Neural cell (in vitro differentiated cells): ENCODE measurements at regions not wholly inside any gene's neighbourhood (a gene's known extent, or its start where the extent isn't known, plus 50 kb on each side); places are given as distances from the start of the nearest gene placed in this dataset.

Source experiments
- EP300 ChIP-seq: fragments of 450-650 bp; conservative IDR thresholded peaks from 2 replicates; pipeline ENCODE4 v1.6.1; 2014; ENCODE audit warnings: antibody characterized with exemption, mild to moderate bottlenecking, moderate library complexity; ENCODE audit not compliant: poor library complexity, severe bottlenecking
- EZH2 ChIP-seq: fragments of 200-600, 300-800 bp; shearing (Covaris generic), sonication (generic); IDR thresholded peaks from 2 replicates; pipeline ENCODE4 v1.6.1; 2014; ENCODE audit warnings: antibody characterized with exemption, low read length, borderline replicate concordance, mild to moderate bottlenecking; ENCODE audit not compliant: insufficient read depth, poor library complexity, severe bottlenecking
- MXI1 ChIP-seq: fragments of 450-650 bp; conservative IDR thresholded peaks from 2 replicates; pipeline ENCODE4 v1.6.1; 2014; ENCODE audit warnings: antibody characterized with exemption, mild to moderate bottlenecking; ENCODE audit not compliant: poor library complexity, severe bottlenecking
- POLR2AphosphoS5 ChIP-seq: IDR thresholded peaks from 2 replicates; pipeline ENCODE4 v1.6.1; 2012
- SMC3 ChIP-seq: fragments of 450-650 bp; conservative IDR thresholded peaks from 2 replicates; pipeline ENCODE4 v1.6.1; 2014; ENCODE audit warnings: antibody characterized with exemption, mild to moderate bottlenecking, moderate library complexity; ENCODE audit not compliant: poor library complexity
- TF ChIP-seq, protein P1 (sequence below): fragments of 450-650 bp; IDR thresholded peaks from 2 replicates; pipeline ENCODE4 v1.5.1; 2014; ENCODE audit warnings: antibody characterized with exemption, mild to moderate bottlenecking, moderate library complexity; ENCODE audit not compliant: poor library complexity, severe bottlenecking
- TF ChIP-seq, protein P2 (sequence below): IDR thresholded peaks from 2 replicates; pipeline ENCODE4 v1.6.1; 2012; ENCODE audit warnings: borderline replicate concordance

DNA sequence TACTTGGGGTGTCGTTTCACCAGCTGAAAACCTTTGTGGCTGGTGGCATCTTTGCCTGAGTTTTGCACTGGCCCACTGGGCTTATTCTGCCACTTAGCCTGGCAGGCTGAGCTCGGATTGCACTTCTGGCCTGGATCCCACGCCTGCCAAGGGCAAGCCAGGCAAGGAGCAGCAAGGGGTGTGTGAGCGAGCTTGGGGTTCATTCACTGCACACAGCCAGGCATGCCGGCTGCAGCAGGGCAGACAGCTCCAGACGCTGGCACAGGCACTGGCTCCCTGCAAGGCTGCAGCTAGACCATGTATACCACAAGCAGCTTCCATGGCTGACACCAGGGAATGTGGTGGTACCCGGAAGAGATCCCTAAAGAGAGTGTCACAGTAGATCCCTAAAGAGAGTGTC, 476.3 kb downstream of the EPHA5 start:
- TF ChIP-seq, protein P1, sequence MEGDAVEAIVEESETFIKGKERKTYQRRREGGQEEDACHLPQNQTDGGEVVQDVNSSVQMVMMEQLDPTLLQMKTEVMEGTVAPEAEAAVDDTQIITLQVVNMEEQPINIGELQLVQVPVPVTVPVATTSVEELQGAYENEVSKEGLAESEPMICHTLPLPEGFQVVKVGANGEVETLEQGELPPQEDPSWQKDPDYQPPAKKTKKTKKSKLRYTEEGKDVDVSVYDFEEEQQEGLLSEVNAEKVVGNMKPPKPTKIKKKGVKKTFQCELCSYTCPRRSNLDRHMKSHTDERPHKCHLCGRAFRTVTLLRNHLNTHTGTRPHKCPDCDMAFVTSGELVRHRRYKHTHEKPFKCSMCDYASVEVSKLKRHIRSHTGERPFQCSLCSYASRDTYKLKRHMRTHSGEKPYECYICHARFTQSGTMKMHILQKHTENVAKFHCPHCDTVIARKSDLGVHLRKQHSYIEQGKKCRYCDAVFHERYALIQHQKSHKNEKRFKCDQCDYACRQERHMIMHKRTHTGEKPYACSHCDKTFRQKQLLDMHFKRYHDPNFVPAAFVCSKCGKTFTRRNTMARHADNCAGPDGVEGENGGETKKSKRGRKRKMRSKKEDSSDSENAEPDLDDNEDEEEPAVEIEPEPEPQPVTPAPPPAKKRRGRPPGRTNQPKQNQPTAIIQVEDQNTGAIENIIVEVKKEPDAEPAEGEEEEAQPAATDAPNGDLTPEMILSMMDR, result no peak
- TF ChIP-seq MXI1 (no peak), EZH2 (no peak), SMC3 (no peak), EP300 (no peak), POLR2AphosphoS5 (no peak)
- TF ChIP-seq, protein P2, sequence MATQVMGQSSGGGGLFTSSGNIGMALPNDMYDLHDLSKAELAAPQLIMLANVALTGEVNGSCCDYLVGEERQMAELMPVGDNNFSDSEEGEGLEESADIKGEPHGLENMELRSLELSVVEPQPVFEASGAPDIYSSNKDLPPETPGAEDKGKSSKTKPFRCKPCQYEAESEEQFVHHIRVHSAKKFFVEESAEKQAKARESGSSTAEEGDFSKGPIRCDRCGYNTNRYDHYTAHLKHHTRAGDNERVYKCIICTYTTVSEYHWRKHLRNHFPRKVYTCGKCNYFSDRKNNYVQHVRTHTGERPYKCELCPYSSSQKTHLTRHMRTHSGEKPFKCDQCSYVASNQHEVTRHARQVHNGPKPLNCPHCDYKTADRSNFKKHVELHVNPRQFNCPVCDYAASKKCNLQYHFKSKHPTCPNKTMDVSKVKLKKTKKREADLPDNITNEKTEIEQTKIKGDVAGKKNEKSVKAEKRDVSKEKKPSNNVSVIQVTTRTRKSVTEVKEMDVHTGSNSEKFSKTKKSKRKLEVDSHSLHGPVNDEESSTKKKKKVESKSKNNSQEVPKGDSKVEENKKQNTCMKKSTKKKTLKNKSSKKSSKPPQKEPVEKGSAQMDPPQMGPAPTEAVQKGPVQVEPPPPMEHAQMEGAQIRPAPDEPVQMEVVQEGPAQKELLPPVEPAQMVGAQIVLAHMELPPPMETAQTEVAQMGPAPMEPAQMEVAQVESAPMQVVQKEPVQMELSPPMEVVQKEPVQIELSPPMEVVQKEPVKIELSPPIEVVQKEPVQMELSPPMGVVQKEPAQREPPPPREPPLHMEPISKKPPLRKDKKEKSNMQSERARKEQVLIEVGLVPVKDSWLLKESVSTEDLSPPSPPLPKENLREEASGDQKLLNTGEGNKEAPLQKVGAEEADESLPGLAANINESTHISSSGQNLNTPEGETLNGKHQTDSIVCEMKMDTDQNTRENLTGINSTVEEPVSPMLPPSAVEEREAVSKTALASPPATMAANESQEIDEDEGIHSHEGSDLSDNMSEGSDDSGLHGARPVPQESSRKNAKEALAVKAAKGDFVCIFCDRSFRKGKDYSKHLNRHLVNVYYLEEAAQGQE, result no peak
